ENCODE measurements at regions not wholly inside any gene's neighbourhood (a gene's known extent, or its start where the extent isn't known, plus 50 kb on each side); places are given as distances from the start of the nearest gene placed in this dataset.

- H3K4me2 ChIP-seq (ENCODE audit: insufficient read depth, low read length), result no peak overlapping the region
- H4K20me1 ChIP-seq (replicated peaks; ENCODE audit: control insufficient read depth, extremely low read depth, insufficient read depth, low read length), result no peaks in the 10 kb centered on the region
- H3K9ac ChIP-seq (replicated peaks; ENCODE audit: extremely low read depth, insufficient read depth, low read length), result no peak overlapping the region
- no peaks in the 10 kb centered on the region for H3K9me3 ChIP-seq (replicated peaks; ENCODE audit: control insufficient read depth, insufficient read depth, low read length)
- dilution Hi-C loops (cut with MboI; ENCODE audit: extremely low pct_ligation_motif_present, low sequenced_read_pairs), result no loop called here
- no peaks in the 10 kb centered on the region for H3K27me3 ChIP-seq (ENCODE audit: control insufficient read depth in 2 of 2, insufficient read depth in 2 of 2, low read length in 2 of 2)
- no peak for FAIRE-seq
- CTCF ChIA-PET, result interaction anchor here (1.1 kb wide), 1 partner anchor 28 kb away, joined by 3 read pairs; no protein-coding TSS in a partner anchor
- H3K4me1 ChIP-seq (ENCODE audit: control insufficient read depth, extremely low read depth, insufficient read depth, low read length), result no peaks in the 10 kb centered on the region
- H3K9me1 ChIP-seq (replicated peaks; ENCODE audit: control insufficient read depth, extremely low read depth, insufficient read depth, low read length), result no peaks in the 10 kb centered on the region
- H3K79me2 ChIP-seq (ENCODE audit: control insufficient read depth, insufficient read depth, low read length), result no peaks in the 10 kb centered on the region
- DNase-seq (ENCODE audit: low read depth, low spot score), result no peak
- no peaks in the 10 kb centered on the region for H3K36me3 ChIP-seq (ENCODE audit: control insufficient read depth in 2 of 2, extremely low read depth in 1 of 2, insufficient read depth in 2 of 2, low read length in 2 of 2)
- POLR2A ChIA-PET, result no interaction called here
- intact Hi-C loops (cut with micrococcal nuclease), result no loop called here
- no TSS peak for BruUV-seq (replicated peaks)
- TF ChIP-seq EZH2 (IDR thresholded peaks at IDR 0.05; ENCODE audit: borderline replicate concordance, low read depth, low read length, severe bottlenecking), result no peak
- TF ChIP-seq JUN (IDR thresholded peaks at IDR 0.05; ENCODE audit: borderline replicate concordance, insufficient read depth, insufficient read length, low read depth), result no peak
- TF ChIP-seq POLR2AphosphoS5 (IDR thresholded peaks at IDR 0.05; ENCODE audit: insufficient read depth, low read depth, low read length), result no peak
- no peak for TF ChIP-seq GATA2 (IDR thresholded peaks at IDR 0.05; ENCODE audit: insufficient read depth, insufficient read length, low read depth, low read length)
- H3K4me3 ChIP-seq (replicated peaks in 1 of 3; ENCODE audit: insufficient read depth in 1 of 3, low read depth in 1 of 3, low read length in 3 of 3), result no peak overlapping the region
- H2AFZ ChIP-seq (ENCODE audit: low read depth, low read length), result no peak overlapping the region
- no peak overlapping the region for H3K27ac ChIP-seq (ENCODE audit: insufficient read depth, low read depth, low read length)
Measured at GRCh38 chr7:18163091-18163490, 135.4 kb upstream of the PRPS1L1 start.

GRCh38 chr7:18165166-18165565 lies 137.5 kb upstream of the PRPS1L1 start:
- H3K9me1 ChIP-seq (replicated peaks; ENCODE audit: control insufficient read depth, extremely low read depth, insufficient read depth, low read length), result no peaks in the 10 kb centered on the region
- ChIA-PET CTCF (interaction anchor here (1.6 kb wide), 1 partner anchor 18 kb away, joined by 3 read pairs; no protein-coding TSS in a partner anchor), POLR2A (no interaction called here)
- dilution Hi-C loops (cut with MboI; ENCODE audit: extremely low pct_ligation_motif_present, low sequenced_read_pairs), result no loop called here
- no peak overlapping the region for H3K4me3 ChIP-seq (replicated peaks in 1 of 3; ENCODE audit: insufficient read depth in 1 of 3, low read depth in 1 of 3, low read length in 3 of 3)
- BruUV-seq (replicated peaks), result no TSS peak
- no peak for FAIRE-seq
- no peak for TF ChIP-seq MAX (IDR thresholded peaks at IDR 0.05; ENCODE audit: insufficient read depth, insufficient read length)
- TF ChIP-seq MYC (IDR thresholded peaks at IDR 0.05; ENCODE audit: low read depth, low read length), result no peak
- no peak for TF ChIP-seq CTCF (IDR thresholded peaks at IDR 0.05; ENCODE audit: extremely low read depth in 1 of 2, insufficient read depth in 1 of 2, low read depth in 1 of 2, low read length in 2 of 2)
- no peak for TF ChIP-seq EZH2 (IDR thresholded peaks at IDR 0.05; ENCODE audit: borderline replicate concordance, low read depth, low read length, severe bottlenecking)
- TF ChIP-seq GATA2 (IDR thresholded peaks at IDR 0.05; ENCODE audit: insufficient read depth, insufficient read length, low read depth, low read length), result no peak
- no peak for TF ChIP-seq JUN (IDR thresholded peaks at IDR 0.05; ENCODE audit: borderline replicate concordance, insufficient read depth, insufficient read length, low read depth)
- TF ChIP-seq POLR2AphosphoS5 (IDR thresholded peaks at IDR 0.05; ENCODE audit: insufficient read depth, low read depth, low read length), result no peak
- no peak for TF ChIP-seq FOS (IDR thresholded peaks at IDR 0.05; ENCODE audit: borderline replicate concordance, insufficient read depth, low read length)
- TF ChIP-seq POLR2A (IDR thresholded peaks at IDR 0.05; ENCODE audit: low read depth, low read length), result no peak
- no peaks in the 10 kb centered on the region for H3K79me2 ChIP-seq (ENCODE audit: control insufficient read depth, insufficient read depth, low read length)
- intact Hi-C loops (cut with micrococcal nuclease), result no loop called here
- no peak overlapping the region for H3K27ac ChIP-seq (ENCODE audit: insufficient read depth, low read depth, low read length)
- no peak overlapping the region for H3K4me2 ChIP-seq (ENCODE audit: insufficient read depth, low read length)
- no peaks in the 10 kb centered on the region for H4K20me1 ChIP-seq (replicated peaks; ENCODE audit: control insufficient read depth, extremely low read depth, insufficient read depth, low read length)
- no peaks in the 10 kb centered on the region for H3K36me3 ChIP-seq (ENCODE audit: control insufficient read depth in 2 of 2, extremely low read depth in 1 of 2, insufficient read depth in 2 of 2, low read length in 2 of 2)
- DNase-seq (ENCODE audit: low read depth, low spot score), result no peak
- H3K4me1 ChIP-seq (ENCODE audit: control insufficient read depth, extremely low read depth, insufficient read depth, low read length), result no peaks in the 10 kb centered on the region
- H3K27me3 ChIP-seq (ENCODE audit: control insufficient read depth in 2 of 2, insufficient read depth in 2 of 2, low read length in 2 of 2), result no peaks in the 10 kb centered on the region
- H3K9me3 ChIP-seq (replicated peaks; ENCODE audit: control insufficient read depth, insufficient read depth, low read length), result no peaks in the 10 kb centered on the region
- H2AFZ ChIP-seq (ENCODE audit: low read depth, low read length), result no peak overlapping the region
- no peak overlapping the region for H3K9ac ChIP-seq (replicated peaks; ENCODE audit: extremely low read depth, insufficient read depth, low read length)

Measured in endothelial cell of umbilical vein (primary cell).